ENCODE measurements at regions not wholly inside any gene's neighbourhood (a gene's known extent, or its start where the extent isn't known, plus 50 kb on each side); places are given as distances from the start of the nearest gene placed in this dataset.

- H3K27me3 ChIP-seq (replicated peaks; ENCODE audit: control insufficient read depth, insufficient read depth, low read length) = no peaks in the 10 kb centered on the region
These were observed 383.8 kb downstream of the LMO4 start for GRCh38 chr1:87712261-87713010.

GRCh38 chr1:87714278-87714677 lies 385.6 kb downstream of the LMO4 start:
- no peaks in the 10 kb centered on the region for H3K9me3 ChIP-seq (ENCODE audit: control insufficient read depth, low read length)
- no peak overlapping the region for H3K4me3 ChIP-seq (ENCODE audit: low read length)
- no peak for DNase-seq (ENCODE audit: low read depth)
- H3K4me1 ChIP-seq (ENCODE audit: control insufficient read depth, insufficient read depth, low read length) = no peaks in the 10 kb centered on the region
- no peaks in the 10 kb centered on the region for H3K36me3 ChIP-seq (ENCODE audit: control insufficient read depth, insufficient read depth, low read length, severe bottlenecking)
- H3K9ac ChIP-seq (ENCODE audit: low read length) = no peak overlapping the region
- H3K27me3 ChIP-seq (replicated peaks; ENCODE audit: control insufficient read depth, insufficient read depth, low read length) = no peaks in the 10 kb centered on the region

More at GRCh38 chr1:87712261-87713010, 383.8 kb downstream of the LMO4 start:
- DNase-seq (ENCODE audit: low read depth) = no peak
- Histone ChIP-seq H3K9ac (ENCODE audit: low read length) (no peak overlapping the region), H3K4me3 (ENCODE audit: low read length) (no peak overlapping the region), H3K4me1 (ENCODE audit: control insufficient read depth, insufficient read depth, low read length) (no peaks in the 10 kb centered on the region), H3K36me3 (ENCODE audit: control insufficient read depth, insufficient read depth, low read length, severe bottlenecking) (no peaks in the 10 kb centered on the region), H3K9me3 (ENCODE audit: control insufficient read depth, low read length) (no peaks in the 10 kb centered on the region)

- Histone ChIP-seq H3K9ac (ENCODE audit: low read length) (no peak overlapping the region), H3K4me3 (ENCODE audit: low read length) (no peak overlapping the region), H3K36me3 (ENCODE audit: control insufficient read depth, insufficient read depth, low read length, severe bottlenecking) (no peaks in the 10 kb centered on the region), H3K4me1 (ENCODE audit: control insufficient read depth, insufficient read depth, low read length) (no peaks in the 10 kb centered on the region), H3K9me3 (ENCODE audit: control insufficient read depth, low read length) (no peaks in the 10 kb centered on the region), H3K27me3 (replicated peaks; ENCODE audit: control insufficient read depth, insufficient read depth, low read length) (no peaks in the 10 kb centered on the region)
- DNase-seq (ENCODE audit: low read depth) = no peak
These were observed 386.4 kb downstream of the LMO4 start for GRCh38 chr1:87715052-87715451.

- Histone ChIP-seq H3K36me3 (ENCODE audit: control insufficient read depth, insufficient read depth, low read length, severe bottlenecking) (no peaks in the 10 kb centered on the region), H3K27me3 (replicated peaks; ENCODE audit: control insufficient read depth, insufficient read depth, low read length) (no peaks in the 10 kb centered on the region), H3K9ac (ENCODE audit: low read length) (no peak overlapping the region), H3K4me1 (ENCODE audit: control insufficient read depth, insufficient read depth, low read length) (no peaks in the 10 kb centered on the region), H3K9me3 (ENCODE audit: control insufficient read depth, low read length) (no peaks in the 10 kb centered on the region), H3K4me3 (ENCODE audit: low read length) (no peak overlapping the region)
- no peak for DNase-seq (ENCODE audit: low read depth)
These were observed 386.8 kb downstream of the LMO4 start for GRCh38 chr1:87715471-87715870.

GRCh38 chr1:87717157-87717670 lies 388.5 kb downstream of the LMO4 start:
- no peaks in the 10 kb centered on the region for H3K9me3 ChIP-seq (ENCODE audit: control insufficient read depth, low read length)
- no peaks in the 10 kb centered on the region for H3K4me1 ChIP-seq (ENCODE audit: control insufficient read depth, insufficient read depth, low read length)
- no peak overlapping the region for H3K4me3 ChIP-seq (ENCODE audit: low read length)
- no peaks in the 10 kb centered on the region for H3K27me3 ChIP-seq (replicated peaks; ENCODE audit: control insufficient read depth, insufficient read depth, low read length)
- H3K36me3 ChIP-seq (ENCODE audit: control insufficient read depth, insufficient read depth, low read length, severe bottlenecking) = no peaks in the 10 kb centered on the region
- no peak overlapping the region for H3K9ac ChIP-seq (ENCODE audit: low read length)
- no peak for DNase-seq (ENCODE audit: low read depth)

- no peaks in the 10 kb centered on the region for H3K4me1 ChIP-seq (ENCODE audit: control insufficient read depth, insufficient read depth, low read length)
- no peak for DNase-seq (ENCODE audit: low read depth)
- no peak overlapping the region for H3K9ac ChIP-seq (ENCODE audit: low read length)
- H3K27me3 ChIP-seq (replicated peaks; ENCODE audit: control insufficient read depth, insufficient read depth, low read length) = no peaks in the 10 kb centered on the region
- no peaks in the 10 kb centered on the region for H3K9me3 ChIP-seq (ENCODE audit: control insufficient read depth, low read length)
- H3K36me3 ChIP-seq (ENCODE audit: control insufficient read depth, insufficient read depth, low read length, severe bottlenecking) = no peaks in the 10 kb centered on the region
- H3K4me3 ChIP-seq (ENCODE audit: low read length) = no peak overlapping the region
These were observed 389.7 kb downstream of the LMO4 start for GRCh38 chr1:87718241-87718950.

- Histone ChIP-seq H3K4me3 (ENCODE audit: low read length) (no peak overlapping the region), H3K27me3 (replicated peaks; ENCODE audit: control insufficient read depth, insufficient read depth, low read length) (no peaks in the 10 kb centered on the region), H3K36me3 (ENCODE audit: control insufficient read depth, insufficient read depth, low read length, severe bottlenecking) (no peaks in the 10 kb centered on the region), H3K4me1 (ENCODE audit: control insufficient read depth, insufficient read depth, low read length) (no peaks in the 10 kb centered on the region), H3K9ac (ENCODE audit: low read length) (no peak overlapping the region), H3K9me3 (ENCODE audit: control insufficient read depth, low read length) (no peaks in the 10 kb centered on the region)
- no peak for DNase-seq (ENCODE audit: low read depth)
These were observed 391.0 kb downstream of the LMO4 start for GRCh38 chr1:87719658-87720057.

- Histone ChIP-seq H3K27me3 (replicated peaks; ENCODE audit: control insufficient read depth, insufficient read depth, low read length) (no peaks in the 10 kb centered on the region), H3K9me3 (ENCODE audit: control insufficient read depth, low read length) (no peaks in the 10 kb centered on the region), H3K9ac (ENCODE audit: low read length) (no peak overlapping the region), H3K36me3 (ENCODE audit: control insufficient read depth, insufficient read depth, low read length, severe bottlenecking) (no peaks in the 10 kb centered on the region), H3K4me1 (ENCODE audit: control insufficient read depth, insufficient read depth, low read length) (no peaks in the 10 kb centered on the region), H3K4me3 (ENCODE audit: low read length) (no peak overlapping the region)
- no peak for DNase-seq (ENCODE audit: low read depth)
These were observed 391.9 kb downstream of the LMO4 start for GRCh38 chr1:87720561-87720960.

GRCh38 chr1:87723193-87723592 lies 394.5 kb downstream of the LMO4 start:
- no peaks in the 10 kb centered on the region for H3K9me3 ChIP-seq (ENCODE audit: control insufficient read depth, low read length)

GRCh38 chr1:87728169-87728568 lies 399.5 kb downstream of the LMO4 start:
- H3K9ac ChIP-seq (ENCODE audit: low read length) = no peak overlapping the region
- no peak for DNase-seq (ENCODE audit: low read depth)
- no peaks in the 10 kb centered on the region for H3K9me3 ChIP-seq (ENCODE audit: control insufficient read depth, low read length)
- no peaks in the 10 kb centered on the region for H3K36me3 ChIP-seq (ENCODE audit: control insufficient read depth, insufficient read depth, low read length, severe bottlenecking)
- H3K27me3 ChIP-seq (replicated peaks; ENCODE audit: control insufficient read depth, insufficient read depth, low read length) = no peaks in the 10 kb centered on the region
- no peak overlapping the region for H3K4me3 ChIP-seq (ENCODE audit: low read length)
- H3K4me1 ChIP-seq (ENCODE audit: control insufficient read depth, insufficient read depth, low read length) = no peaks in the 10 kb centered on the region

More at GRCh38 chr1:87723193-87723592, 394.5 kb downstream of the LMO4 start:
- no peak overlapping the region for H3K4me3 ChIP-seq (ENCODE audit: low read length)
- H3K27me3 ChIP-seq (replicated peaks; ENCODE audit: control insufficient read depth, insufficient read depth, low read length) = no peaks in the 10 kb centered on the region
- H3K36me3 ChIP-seq (ENCODE audit: control insufficient read depth, insufficient read depth, low read length, severe bottlenecking) = no peaks in the 10 kb centered on the region
- DNase-seq (ENCODE audit: low read depth) = no peak
- H3K9ac ChIP-seq (ENCODE audit: low read length) = no peak overlapping the region
- no peaks in the 10 kb centered on the region for H3K4me1 ChIP-seq (ENCODE audit: control insufficient read depth, insufficient read depth, low read length)

GRCh38 chr1:87730274-87731216 lies 401.9 kb downstream of the LMO4 start:
- Histone ChIP-seq H3K4me3 (ENCODE audit: low read length) (no peak overlapping the region), H3K9me3 (ENCODE audit: control insufficient read depth, low read length) (no peaks in the 10 kb centered on the region), H3K4me1 (ENCODE audit: control insufficient read depth, insufficient read depth, low read length) (no peaks in the 10 kb centered on the region), H3K27me3 (replicated peaks; ENCODE audit: control insufficient read depth, insufficient read depth, low read length) (no peaks in the 10 kb centered on the region), H3K36me3 (ENCODE audit: control insufficient read depth, insufficient read depth, low read length, severe bottlenecking) (no peaks in the 10 kb centered on the region), H3K9ac (ENCODE audit: low read length) (no peak overlapping the region)
- DNase-seq (ENCODE audit: low read depth) = no peak
